NT2/D1 (cell line): ENCODE measurements at regions not wholly inside any gene's neighbourhood (a gene's known extent, or its start where the extent isn't known, plus 50 kb on each side); places are given as distances from the start of the nearest gene placed in this dataset.

ENCODE experiments used
- SUZ12 ChIP-seq: IDR thresholded peaks from 2 replicates; pipeline ENCODE4 v1.6.1; 2011; ENCODE audit not compliant: insufficient read length, insufficient read depth; ENCODE audit errors: extremely low read depth
- YY1 ChIP-seq: IDR thresholded peaks from 2 replicates; pipeline ENCODE4 v1.6.1; 2011; ENCODE audit not compliant: insufficient read length, insufficient read depth
- ZNF274 ChIP-seq: IDR thresholded peaks from 2 replicates; pipeline ENCODE4 v1.6.1; 2011; ENCODE audit warnings: mild to moderate bottlenecking, low read depth, low read length

DNA sequence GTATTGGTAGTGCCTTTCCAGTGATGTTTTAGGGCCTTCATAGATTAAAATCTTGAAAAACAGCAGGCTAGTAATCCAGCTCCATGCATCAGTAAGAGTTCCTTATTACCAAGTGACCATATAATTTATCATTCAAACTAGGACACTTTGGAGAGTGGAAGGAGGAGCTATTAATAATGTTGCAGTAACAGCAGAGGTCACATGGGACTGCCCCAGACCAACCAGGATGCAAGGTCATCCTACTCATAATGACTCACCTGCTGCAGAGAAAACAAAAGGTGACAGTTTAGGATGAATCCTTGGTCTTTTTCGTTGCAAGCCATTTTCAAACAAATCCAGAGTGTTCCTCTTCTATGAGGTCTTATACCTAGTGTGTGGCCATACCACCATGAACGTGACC lies 187.4 kb downstream of the NUF2 start:
- TF ChIP-seq YY1 (no peak), ZNF274 (no peak), SUZ12 (no peak)
